ENCODE measurements at regions not wholly inside any gene's neighbourhood (a gene's known extent, or its start where the extent isn't known, plus 50 kb on each side); places are given as distances from the start of the nearest gene placed in this dataset.
A peak's percentile ranks its signal among the peaks of the same experiment; 100 is the strongest.

- H4K91ac ChIP-seq (ENCODE audit: insufficient read length, low read depth, low read length) = no peak overlapping the region
- H3K27ac Mint-ChIP-seq = peak overlapping the region; percentile 94 to 98 (median 98)
- H3K9me3 ChIP-seq (ENCODE audit: control insufficient read depth, low read depth, low read length) = no peaks in the 10 kb centered on the region
- peaks cover 17% of the 10 kb centered on the region for H3K4me1 ChIP-seq (ENCODE audit: insufficient read depth, low read length)
- H3K14ac ChIP-seq (ENCODE audit: insufficient read depth, low read length) = no peak overlapping the region
- no peak overlapping the region for H3T11ph ChIP-seq (ENCODE audit: low read length)
- no peak overlapping the region for H4K8ac ChIP-seq (replicated peaks; ENCODE audit: insufficient read length, low read depth, low read length)
- H3K36me3 Mint-ChIP-seq (ENCODE audit: insufficient read depth in 1 of 3, low read depth in 3 of 3) = peaks cover 18 to 65% (median 41%) of the 10 kb centered on the region in 3 experiments
- no peak overlapping the region for H4K5ac ChIP-seq (ENCODE audit: insufficient read length, low read depth, low read length)
- TF ChIP-seq CTCF (conservative IDR thresholded peaks at IDR 0.05) = no peak
- H2AFZ ChIP-seq (ENCODE audit: low read length) = no peak overlapping the region
- H3K9ac ChIP-seq (ENCODE audit: extremely low read depth, insufficient read length, low read length) = no peak overlapping the region
- no peaks in the 10 kb centered on the region for H3K23me2 ChIP-seq (ENCODE audit: insufficient read length, low read depth, low read length, poor library complexity, severe bottlenecking)
- H3K9me3 Mint-ChIP-seq = peaks cover 11 to 15% of the 10 kb centered on the region in 2 experiments
- no peaks in the 10 kb centered on the region for H3K27me3 Mint-ChIP-seq (ENCODE audit: low read depth)
- H3K27ac ChIP-seq (ENCODE audit: insufficient read length, low read depth, low read length) = peak overlapping the region; percentile 92
- no peaks in the 10 kb centered on the region for H3K27me3 ChIP-seq (ENCODE audit: insufficient read depth, low read length)
- peaks cover 60 to 80% of the 10 kb centered on the region in 2 experiments for H3K4me1 Mint-ChIP-seq
- peak overlapping the region; percentile 12 for H2BK5ac ChIP-seq (ENCODE audit: insufficient read length, low read length)
- H3K56ac ChIP-seq (ENCODE audit: insufficient read length, low read depth, low read length) = no peak overlapping the region
- no peak overlapping the region for H2BK15ac ChIP-seq (ENCODE audit: low read depth, low read length)
- H3K18ac ChIP-seq (ENCODE audit: insufficient read length, low read depth, low read length) = no peak overlapping the region
- H4K20me1 ChIP-seq (ENCODE audit: control insufficient read depth, insufficient read depth, insufficient read length) = no peaks in the 10 kb centered on the region
- DNase-seq = peak; percentile 67
- no peak overlapping the region for H2BK120ac ChIP-seq (ENCODE audit: low read depth, low read length, poor library complexity, severe bottlenecking)
- H2BK12ac ChIP-seq (ENCODE audit: insufficient read length, low read depth, low read length) = no peak overlapping the region
- H3K4me2 ChIP-seq (ENCODE audit: insufficient read depth, insufficient read length, low read length) = peak overlapping the region; percentile 70
- H3K79me2 ChIP-seq (ENCODE audit: insufficient read depth, low read length) = peaks cover 27% of the 10 kb centered on the region; the same call in 1 of the 2 replicates
- H2BK20ac ChIP-seq (ENCODE audit: low read depth, low read length, poor library complexity, severe bottlenecking) = no peak overlapping the region
- no CpG with 5 or more reads among the region's 1 CpG for WGBS (ENCODE audit: extremely low coverage, insufficient read length, low lambda C conversion rate)
- H3K4me3 Mint-ChIP-seq = peak overlapping the region in 1 of 2 experiments; percentile 65; a peak in 3 of 5 replicates
- H3K23ac ChIP-seq (ENCODE audit: insufficient read length, low read depth, low read length) = no peak overlapping the region
- no peak overlapping the region for H2AK5ac ChIP-seq (ENCODE audit: insufficient read length, low read length)
- no peaks in the 10 kb centered on the region for H3K79me1 ChIP-seq (ENCODE audit: insufficient read depth, low read depth, low read length, poor library complexity, severe bottlenecking)
- no peak overlapping the region for H3K4ac ChIP-seq (ENCODE audit: low read depth, low read length)
Observed at GRCh38 chr5:12623408-12623807, 719.2 kb upstream of the CTNND2 start.
